ENCODE measurements at regions not wholly inside any gene's neighbourhood (a gene's known extent, or its start where the extent isn't known, plus 50 kb on each side); places are given as distances from the start of the nearest gene placed in this dataset.

DNA sequence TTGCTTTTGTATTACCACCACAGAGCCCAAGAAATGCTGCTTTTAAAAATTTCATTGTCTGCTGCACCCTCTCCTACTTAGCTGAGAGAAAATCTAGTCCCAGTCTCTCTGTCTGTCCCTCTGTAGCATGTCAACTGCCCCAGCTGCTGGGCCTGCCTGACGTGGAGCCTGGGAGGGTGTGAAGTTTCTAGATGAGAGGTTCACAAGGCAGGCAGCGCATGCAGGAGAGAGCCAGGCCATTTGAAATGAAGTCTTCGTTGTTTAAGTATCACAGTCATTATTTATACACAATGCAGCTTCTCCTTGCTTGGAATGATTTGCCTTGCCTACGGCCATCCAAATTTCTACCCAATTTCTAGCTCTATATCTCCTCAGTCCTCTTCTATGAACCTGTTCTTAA, 306.8 kb upstream of the PLXNA2 start:
- no peak for TF ChIP-seq SPI1 (IDR thresholded peaks at IDR 0.05; ENCODE audit: low read depth, low read length)
- no peak for TF ChIP-seq PAX5 (IDR thresholded peaks at IDR 0.05; ENCODE audit: insufficient read depth, low read length, severe bottlenecking)
- no peak for TF ChIP-seq TAF1 (IDR thresholded peaks at IDR 0.05; ENCODE audit: low read depth, low read length)
- TF ChIP-seq POU2F2 (IDR thresholded peaks at IDR 0.05; ENCODE audit: low read depth, low read length), result no peak
- no peak for TF ChIP-seq POLR2A (IDR thresholded peaks at IDR 0.05; ENCODE audit: low read depth, low read length)
- TF ChIP-seq POLR2AphosphoS5 (IDR thresholded peaks at IDR 0.05; ENCODE audit: low read depth, low read length), result no peak
- DNase-seq (ENCODE audit: insufficient read length, low spot score) (no peak), FAIRE-seq (no peak)

DNA sequence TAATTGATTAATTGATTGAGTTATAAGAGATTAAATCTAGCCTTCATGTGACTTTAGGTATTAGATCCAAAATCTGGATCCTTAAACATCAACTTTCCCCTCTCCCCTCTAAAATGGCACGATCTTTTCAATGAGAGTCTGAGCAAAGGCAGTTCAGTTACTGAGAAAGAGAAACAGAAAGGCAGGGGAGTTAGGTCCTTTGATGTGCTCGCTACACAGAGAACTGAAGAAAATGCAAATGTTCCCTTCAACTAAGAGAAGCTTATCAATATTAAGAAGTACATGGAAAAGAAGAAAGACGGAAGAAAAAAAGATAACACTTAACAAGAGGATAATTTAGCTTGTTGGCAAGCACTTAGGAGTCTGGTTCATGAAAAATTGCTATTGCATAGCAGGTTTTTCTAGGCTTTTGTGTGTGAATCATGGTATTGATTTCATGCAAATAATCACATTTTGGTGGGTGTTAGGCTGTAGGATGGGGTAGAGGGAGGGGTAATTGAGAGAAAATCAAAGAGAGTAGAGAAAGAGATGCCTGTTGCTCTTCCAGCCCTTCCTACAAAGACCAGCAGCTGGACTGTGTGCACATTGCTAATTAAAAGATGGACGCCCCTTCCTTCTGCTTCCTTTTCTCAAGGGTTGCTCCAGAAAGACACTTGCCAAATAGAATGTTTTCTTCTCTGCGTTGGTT, 307.6 kb upstream of the PLXNA2 start:
- TF ChIP-seq POU2F2 (IDR thresholded peaks at IDR 0.05; ENCODE audit: low read depth, low read length) (no peak), POLR2A (IDR thresholded peaks at IDR 0.05; ENCODE audit: low read depth, low read length) (no peak), TAF1 (IDR thresholded peaks at IDR 0.05; ENCODE audit: low read depth, low read length) (no peak), SPI1 (IDR thresholded peaks at IDR 0.05; ENCODE audit: low read depth, low read length) (no peak)
- DNase-seq (ENCODE audit: insufficient read length, low spot score) (no peak), FAIRE-seq (no peak)

DNA sequence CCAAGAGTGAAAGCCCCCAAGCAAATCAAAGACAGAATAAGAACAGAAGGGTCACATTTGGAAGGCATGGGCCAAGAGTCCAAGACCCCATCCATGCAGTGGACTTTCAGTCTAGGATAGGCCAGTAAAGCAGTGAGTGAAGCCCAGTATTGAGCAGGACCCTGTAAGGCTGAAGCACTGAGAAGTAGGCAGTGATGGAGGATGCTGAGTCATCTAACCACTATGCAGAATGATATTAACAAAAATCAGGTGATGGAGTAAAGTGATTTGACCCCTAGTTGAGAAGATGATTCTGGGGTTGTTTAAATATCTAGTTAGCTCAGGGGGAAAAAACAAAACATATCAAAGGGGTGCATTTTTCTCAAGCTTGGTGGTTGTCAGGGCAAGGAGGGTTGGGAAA, 308.7 kb upstream of the PLXNA2 start:
- FAIRE-seq, result no peak
- DNase-seq (ENCODE audit: insufficient read length, low spot score), result no peak
- TF ChIP-seq POU2F2 (IDR thresholded peaks at IDR 0.05; ENCODE audit: low read depth, low read length) (no peak), SPI1 (IDR thresholded peaks at IDR 0.05; ENCODE audit: low read depth, low read length) (no peak), POLR2AphosphoS5 (IDR thresholded peaks at IDR 0.05; ENCODE audit: low read depth, low read length) (no peak), TAF1 (IDR thresholded peaks at IDR 0.05; ENCODE audit: low read depth, low read length) (no peak), POLR2A (IDR thresholded peaks at IDR 0.05; ENCODE audit: low read depth, low read length) (no peak), PAX5 (IDR thresholded peaks at IDR 0.05; ENCODE audit: insufficient read depth, low read length, severe bottlenecking) (no peak)

DNA sequence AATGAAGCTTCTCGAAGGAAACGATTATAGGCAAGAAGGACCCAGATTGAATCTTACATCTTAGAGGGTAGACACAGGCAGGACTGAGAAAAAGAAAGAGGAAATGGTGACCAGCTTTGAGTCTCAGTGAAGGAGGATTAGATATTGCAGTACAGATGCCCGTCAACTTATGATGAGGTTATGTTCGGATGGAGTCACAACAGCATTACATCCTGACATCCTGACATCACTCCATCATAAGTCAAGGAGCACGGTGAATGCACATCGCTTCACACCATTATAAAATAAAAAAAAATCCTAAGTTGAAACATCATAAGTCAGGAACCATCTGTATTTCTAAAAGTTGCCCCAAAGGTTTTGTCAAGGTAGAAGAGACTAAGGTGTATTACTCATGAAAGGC, 312.3 kb upstream of the PLXNA2 start:
- DNase-seq (ENCODE audit: insufficient read length, low spot score), result no peak
- no peak for TF ChIP-seq PAX5 (IDR thresholded peaks at IDR 0.05; ENCODE audit: insufficient read depth, low read length, severe bottlenecking)
- TF ChIP-seq POLR2AphosphoS5 (IDR thresholded peaks at IDR 0.05; ENCODE audit: low read depth, low read length), result no peak
- TF ChIP-seq TAF1 (IDR thresholded peaks at IDR 0.05; ENCODE audit: low read depth, low read length), result no peak
- no peak for TF ChIP-seq POLR2A (IDR thresholded peaks at IDR 0.05; ENCODE audit: low read depth, low read length)
- TF ChIP-seq POU2F2 (IDR thresholded peaks at IDR 0.05; ENCODE audit: low read depth, low read length), result no peak
- no peak for TF ChIP-seq SPI1 (IDR thresholded peaks at IDR 0.05; ENCODE audit: low read depth, low read length)
- FAIRE-seq, result no peak

DNA sequence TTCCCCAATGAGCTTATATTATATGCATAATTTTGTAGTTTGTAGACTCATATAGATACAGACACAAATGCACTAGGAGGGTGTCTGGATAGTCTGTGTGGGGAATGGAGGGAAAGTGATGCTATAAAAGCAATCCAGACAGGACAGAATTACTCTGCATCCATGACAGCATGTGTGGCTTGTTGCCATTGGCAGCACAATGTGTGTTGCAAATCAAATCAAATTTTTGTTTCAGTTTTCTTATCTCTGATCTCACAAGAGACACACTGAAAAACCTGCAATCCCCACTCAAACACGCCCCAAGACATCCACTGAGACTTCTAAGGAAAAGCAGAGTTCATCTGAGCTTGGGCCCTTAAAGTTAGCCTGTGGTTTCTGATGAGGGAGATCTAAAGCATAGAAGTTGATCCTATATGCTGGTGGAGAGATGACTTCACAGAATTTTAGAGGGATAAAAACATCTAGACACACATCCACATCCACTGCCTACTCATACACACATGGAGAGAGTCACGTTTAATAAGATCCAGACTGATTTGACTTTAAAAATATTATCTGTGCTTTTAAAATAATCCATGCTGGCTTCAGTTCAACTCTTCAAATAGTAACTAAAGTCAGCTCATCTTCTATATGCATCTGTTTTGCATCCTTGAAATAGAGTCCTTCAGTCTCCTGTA, 313.0 kb upstream of the PLXNA2 start:
- FAIRE-seq, result no peak

DNA sequence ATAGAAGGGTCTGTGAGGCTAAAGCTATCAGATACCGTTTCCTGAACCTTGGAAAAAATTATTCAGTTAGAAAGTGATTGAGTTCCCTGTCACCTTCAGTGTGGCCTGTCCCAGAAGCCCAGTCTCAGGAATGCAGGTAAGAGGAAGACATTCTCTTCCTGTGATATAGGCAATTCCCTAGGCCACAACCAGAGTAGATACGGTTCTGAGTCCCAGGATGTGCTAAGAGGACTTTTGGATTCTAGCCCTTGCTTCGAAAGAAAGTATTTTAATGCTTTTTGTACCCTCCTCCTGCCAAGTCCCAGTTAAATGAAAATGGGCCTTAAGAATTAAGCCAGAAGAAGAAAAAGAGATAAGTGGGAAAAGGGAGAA, 313.5 kb upstream of the PLXNA2 start:
- FAIRE-seq, result no peak
- DNase-seq (ENCODE audit: insufficient read length, low spot score), result no peak
- TF ChIP-seq SPI1 (IDR thresholded peaks at IDR 0.05; ENCODE audit: low read depth, low read length), result no peak
- TF ChIP-seq TAF1 (IDR thresholded peaks at IDR 0.05; ENCODE audit: low read depth, low read length), result no peak
- TF ChIP-seq POLR2AphosphoS5 (IDR thresholded peaks at IDR 0.05; ENCODE audit: low read depth, low read length), result no peak
- TF ChIP-seq POLR2A (IDR thresholded peaks at IDR 0.05; ENCODE audit: low read depth, low read length), result no peak
- no peak for TF ChIP-seq POU2F2 (IDR thresholded peaks at IDR 0.05; ENCODE audit: low read depth, low read length)
- TF ChIP-seq PAX5 (IDR thresholded peaks at IDR 0.05; ENCODE audit: insufficient read depth, low read length, severe bottlenecking), result no peak

More for the DNA sequence above, 313.0 kb upstream of the PLXNA2 start:
- no peak for TF ChIP-seq POLR2A (IDR thresholded peaks at IDR 0.05; ENCODE audit: low read depth, low read length)
- TF ChIP-seq POU2F2 (IDR thresholded peaks at IDR 0.05; ENCODE audit: low read depth, low read length), result no peak
- TF ChIP-seq POLR2AphosphoS5 (IDR thresholded peaks at IDR 0.05; ENCODE audit: low read depth, low read length), result no peak
- TF ChIP-seq TAF1 (IDR thresholded peaks at IDR 0.05; ENCODE audit: low read depth, low read length), result no peak
- no peak for TF ChIP-seq SPI1 (IDR thresholded peaks at IDR 0.05; ENCODE audit: low read depth, low read length)
- no peak for TF ChIP-seq PAX5 (IDR thresholded peaks at IDR 0.05; ENCODE audit: insufficient read depth, low read length, severe bottlenecking)
- DNase-seq (ENCODE audit: insufficient read length, low spot score), result no peak

DNA sequence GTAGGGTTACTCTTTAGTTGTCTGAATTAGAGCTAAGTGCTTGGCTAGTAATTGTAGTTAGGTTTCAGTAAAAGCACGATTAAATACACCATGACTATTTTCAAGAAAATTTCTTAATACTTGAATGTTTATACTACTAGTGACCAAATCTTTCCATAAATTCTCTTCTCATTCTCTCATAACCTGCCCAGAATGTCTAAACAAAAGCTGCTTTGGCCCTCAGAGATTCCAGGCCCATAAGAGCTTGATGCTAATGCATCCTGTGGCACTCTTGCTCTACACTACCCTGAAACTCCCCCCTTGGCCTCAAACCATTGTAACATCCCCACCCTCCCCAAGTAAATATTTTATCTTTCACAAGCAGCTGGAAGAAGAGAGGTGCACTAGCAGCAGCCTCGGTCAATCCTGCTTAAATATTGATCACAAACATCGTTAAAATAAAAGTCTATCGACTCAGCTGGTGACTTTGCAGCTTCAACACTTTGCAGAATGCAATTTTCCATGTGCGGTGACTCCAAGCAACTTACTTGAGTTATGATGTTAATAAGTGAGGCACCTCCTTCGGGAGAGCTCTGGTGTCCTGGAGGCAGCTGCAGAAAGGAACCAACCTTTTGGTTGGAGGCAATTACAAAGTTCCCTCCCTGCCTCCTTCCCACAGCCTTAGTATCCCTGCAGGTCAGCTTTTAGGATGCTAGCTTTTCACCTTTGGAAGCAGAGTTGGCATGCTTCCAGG, 315.6 kb upstream of the PLXNA2 start:
- no peak for DNase-seq (ENCODE audit: insufficient read length, low spot score)
- no peak for FAIRE-seq
- TF ChIP-seq PAX5 (IDR thresholded peaks at IDR 0.05; ENCODE audit: insufficient read depth, low read length, severe bottlenecking) (no peak), POLR2AphosphoS5 (IDR thresholded peaks at IDR 0.05; ENCODE audit: low read depth, low read length) (no peak), POU2F2 (IDR thresholded peaks at IDR 0.05; ENCODE audit: low read depth, low read length) (no peak), SPI1 (IDR thresholded peaks at IDR 0.05; ENCODE audit: low read depth, low read length) (no peak), POLR2A (IDR thresholded peaks at IDR 0.05; ENCODE audit: low read depth, low read length) (no peak), TAF1 (IDR thresholded peaks at IDR 0.05; ENCODE audit: low read depth, low read length) (no peak)

DNA sequence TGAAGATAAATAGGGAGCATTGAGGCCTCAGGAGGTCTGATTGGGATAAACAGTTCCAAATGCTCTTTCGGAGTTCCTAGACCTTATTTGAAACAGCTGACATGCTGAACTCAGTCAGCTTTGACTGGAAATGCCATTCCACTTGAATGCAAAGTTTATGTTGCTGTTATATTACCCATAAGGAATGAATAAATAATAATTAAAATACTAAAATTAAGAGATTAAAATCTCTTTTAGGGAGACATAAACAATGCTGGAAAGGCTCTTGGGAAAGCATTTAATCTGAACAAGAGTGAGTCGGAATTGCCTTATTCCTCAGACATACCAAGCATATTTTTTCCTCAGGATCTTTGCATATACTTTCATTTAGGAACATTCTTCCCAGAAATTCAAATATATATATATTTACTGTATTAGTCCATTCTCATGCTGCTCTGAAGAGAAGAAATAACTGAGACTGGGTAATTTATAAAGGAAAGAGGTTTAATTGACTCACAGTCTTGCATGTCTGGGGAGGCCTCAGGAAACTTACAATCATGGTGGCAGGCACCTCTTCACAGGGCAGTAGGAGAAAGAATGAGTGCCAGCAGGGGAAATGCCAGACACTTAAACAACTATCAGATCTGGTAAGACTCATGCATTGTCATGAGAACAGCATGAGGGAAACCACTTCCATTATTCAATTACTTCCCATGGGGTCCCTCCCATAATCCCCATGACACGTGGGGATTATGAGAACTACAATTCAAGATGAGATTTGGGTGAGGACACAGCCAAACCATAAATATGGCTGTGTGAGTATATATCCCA, 318.2 kb upstream of the PLXNA2 start:
- FAIRE-seq, result no peak
- DNase-seq (ENCODE audit: insufficient read length, low spot score), result no peak
- no peak for TF ChIP-seq PAX5 (IDR thresholded peaks at IDR 0.05; ENCODE audit: insufficient read depth, low read length, severe bottlenecking)
- TF ChIP-seq POLR2AphosphoS5 (IDR thresholded peaks at IDR 0.05; ENCODE audit: low read depth, low read length), result no peak
- TF ChIP-seq POLR2A (IDR thresholded peaks at IDR 0.05; ENCODE audit: low read depth, low read length), result no peak
- TF ChIP-seq SPI1 (IDR thresholded peaks at IDR 0.05; ENCODE audit: low read depth, low read length), result no peak
- TF ChIP-seq POU2F2 (IDR thresholded peaks at IDR 0.05; ENCODE audit: low read depth, low read length), result no peak
- TF ChIP-seq TAF1 (IDR thresholded peaks at IDR 0.05; ENCODE audit: low read depth, low read length), result no peak

Measured in GM12891 (cell line).